A549 (cell line): ENCODE measurements at regions not wholly inside any gene's neighbourhood (a gene's known extent, or its start where the extent isn't known, plus 50 kb on each side); places are given as distances from the start of the nearest gene placed in this dataset.

ENCODE experiments used
- ATAC-seq, 2 experiments: fragments of 200-7000 bp in 1 of 2; fragments of >200 bp in 1 of 2; cut with Nextera tagmentation in 1 of 2; cut with Tn5 transposase in 1 of 2; 3 replicates each; pipeline versions ENCODE4 v1.8.0 to v1.9.1; 2018 to 2020; ENCODE audit warnings: mild to moderate bottlenecking in 1 of 2, moderate library complexity in 1 of 2
- CTCF ChIA-PET: fragments of 300-600 bp; sonication (Branson Sonifier 250); formaldehyde crosslinking; extraction: SDS; loops from one replicate; lab custom pipeline; 2021; ENCODE audit warnings: antibody characterized with exemption, inconsistent platforms; lab: Yijun Ruan, JAX
- POLR2A ChIA-PET: fragments of 350-600 bp; formaldehyde crosslinking; extraction: SDS; loops from one replicate; lab custom pipeline; 2021; ENCODE audit warnings: antibody characterized with exemption, inconsistent platforms; lab: Yijun Ruan, JAX
- DNase-seq, 2 experiments: peaks; one replicate each; pipeline versions ENCODE4 v3.0.0 to v3.0.0-alpha.2; 2011 to 2016; ENCODE audit warnings: low read depth in 1 of 2, low spot score in 1 of 2
- FAIRE-seq: peaks from 2 replicates; lab custom pipeline; 2011; peaks lifted over from hg19 to GRCh38; lab: Jason Lieb, UNC
- H3K27ac ChIP-seq, 2 experiments: fragments of >200 bp; sonication (Bioruptor Twin); formaldehyde crosslinking; 3 replicates each; pipeline ENCODE4 v1.5.1; 2016 to 2017
- H3K4me1 ChIP-seq: fragments of >200 bp; sonication (Bioruptor Twin); formaldehyde crosslinking; 3 replicates; pipeline ENCODE4 v1.6.1; 2016
- H3K4me2 ChIP-seq: fragments of >200 bp; sonication (Bioruptor Twin); formaldehyde crosslinking; 3 replicates; pipeline ENCODE4 v1.6.1; 2016
- H3K4me3 ChIP-seq: fragments of >200 bp; sonication (Bioruptor Twin); formaldehyde crosslinking; 3 replicates; pipeline ENCODE4 v1.5.1; 2016
- H3K9me3 ChIP-seq: fragments of >200 bp; sonication (Bioruptor Twin); formaldehyde crosslinking; 3 replicates; pipeline ENCODE4 v1.6.1; 2016
- BHLHE40 ChIP-seq: IDR thresholded peaks from 2 replicates; pipeline ENCODE4 v1.6.1; 2012; ENCODE audit warnings: low read depth, low read length, inconsistent platforms
- CBX2 ChIP-seq: fragments of 200-600 bp; sonication (generic); IDR thresholded peaks from 2 replicates; pipeline ENCODE4 v1.6.1; 2016; ENCODE audit warnings: low read depth, mild to moderate bottlenecking, borderline replicate concordance
- CBX8 ChIP-seq: fragments of 200-600 bp; sonication (generic); IDR thresholded peaks from 2 replicates; pipeline ENCODE4 v1.6.1; 2016
- CEBPB ChIP-seq, 2 experiments: fragments of >200 bp in 1 of 2; sonication (Bioruptor Twin) in 1 of 2; formaldehyde crosslinking in 1 of 2; IDR thresholded peaks; 2 replicates each; pipeline ENCODE4 v1.6.1; 2012 to 2016
- CHD2 ChIP-seq: fragments of 150-350 bp; IDR thresholded peaks from 2 replicates; pipeline ENCODE4 v1.6.1; 2014; ENCODE audit warnings: low read length; ENCODE audit not compliant: partially characterized antibody
- CTCF ChIP-seq: fragments of >200 bp; sonication (Bioruptor Twin); formaldehyde crosslinking; IDR thresholded peaks from 3 replicates; pipeline ENCODE4 v1.5.1; 2016
- EP300 ChIP-seq, 2 experiments: fragments of >200 bp; sonication (Bioruptor Twin); formaldehyde crosslinking; IDR thresholded peaks; 2 replicates in 1 of 2; 3 replicates in 1 of 2; pipeline ENCODE4 v1.6.1; 2016 to 2017
- ESRRA ChIP-seq: fragments of 150-350 bp; IDR thresholded peaks from 2 replicates; pipeline ENCODE4 v1.6.1; 2014; ENCODE audit warnings: mild to moderate bottlenecking, low read length, borderline replicate concordance
- FOSB ChIP-seq: fragments of 250-450 bp; sonication (Bioruptor Pico); IDR thresholded peaks from 2 replicates; pipeline ENCODE4 v1.5.0; 2020; ENCODE audit warnings: mild to moderate bottlenecking, moderate library complexity
- GATA3 ChIP-seq: IDR thresholded peaks from 2 replicates; pipeline ENCODE4 v1.6.1; 2012; ENCODE audit warnings: borderline replicate concordance
- HEYL ChIP-seq: fragments of 250-450 bp; sonication (Bioruptor Pico); IDR thresholded peaks from 2 replicates; pipeline ENCODE4 v1.8.0; 2021; ENCODE audit warnings: mild to moderate bottlenecking, moderate library complexity
- HOXB5 ChIP-seq: fragments of 250-450 bp; sonication (Bioruptor Pico); IDR thresholded peaks from 2 replicates; pipeline ENCODE4 v1.5.0; 2020; ENCODE audit warnings: mild to moderate bottlenecking, moderate library complexity
- JUNB ChIP-seq: fragments of >200 bp; sonication (Bioruptor Twin); formaldehyde crosslinking; IDR thresholded peaks from 2 replicates; pipeline ENCODE4 v1.6.1; 2016
- KDM5A ChIP-seq: fragments of 200-600 bp; sonication (generic); IDR thresholded peaks from 2 replicates; pipeline ENCODE4 v1.6.1; 2016; ENCODE audit warnings: antibody characterized with exemption, mild to moderate bottlenecking
- MAFK ChIP-seq: fragments of 450-650 bp; IDR thresholded peaks from 2 replicates; pipeline ENCODE4 v1.6.1; 2014; ENCODE audit not compliant: partially characterized antibody
- MYC ChIP-seq: IDR thresholded peaks from 2 replicates; pipeline ENCODE4 v1.6.1; 2012; ENCODE audit warnings: mild to moderate bottlenecking, inconsistent platforms, low read length, improper control_type of control experiment, borderline replicate concordance
- NFE2L2 ChIP-seq: fragments of 150-350 bp; conservative IDR thresholded peaks from 2 replicates; pipeline ENCODE4 v1.6.1; 2014; ENCODE audit warnings: low read length
- NR3C1 ChIP-seq: fragments of >200 bp; sonication (Bioruptor Twin); formaldehyde crosslinking; IDR thresholded peaks from 3 replicates; pipeline ENCODE4 v1.6.1; 2017
- POLR2AphosphoS2 ChIP-seq: conservative IDR thresholded peaks from 2 replicates; pipeline ENCODE4 v1.6.1; 2012; ENCODE audit warnings: low read length, improper control_type of control experiment, inconsistent platforms
- RCOR1 ChIP-seq: fragments of 150-350 bp; IDR thresholded peaks from 2 replicates; pipeline ENCODE4 v1.6.1; 2014; ENCODE audit warnings: antibody characterized with exemption, low read length, low read depth
- RFX5 ChIP-seq: fragments of 450-650 bp; IDR thresholded peaks from 2 replicates; pipeline ENCODE4 v1.7.1; 2014; ENCODE audit warnings: antibody characterized with exemption, mild to moderate bottlenecking, moderate library complexity
- RNF2 ChIP-seq: fragments of 200-600 bp; sonication (generic); IDR thresholded peaks from 2 replicates; pipeline ENCODE4 v1.6.1; 2016; ENCODE audit warnings: low read depth, mild to moderate bottlenecking, antibody characterized with exemption, moderate library complexity, borderline replicate concordance
- TFCP2L1 ChIP-seq: fragments of 250-450 bp; sonication (Bioruptor Pico); IDR thresholded peaks from 2 replicates; pipeline ENCODE4 v1.5.0; 2021; ENCODE audit warnings: mild to moderate bottlenecking
- TP53 ChIP-seq: fragments of 250-450 bp; sonication (Bioruptor Pico); IDR thresholded peaks from 2 replicates; pipeline ENCODE4 v1.5.0; 2021; ENCODE audit warnings: mild to moderate bottlenecking, moderate library complexity
- ZC3H11A ChIP-seq: fragments of 450-650 bp; IDR thresholded peaks from 2 replicates; pipeline ENCODE4 v1.6.1; 2014; ENCODE audit warnings: antibody characterized with exemption, mild to moderate bottlenecking
- ZFP36 ChIP-seq: fragments of 450-650 bp; IDR thresholded peaks from 2 replicates; pipeline ENCODE4 v1.6.1; 2014; ENCODE audit warnings: borderline replicate concordance; ENCODE audit not compliant: partially characterized antibody
- ZSCAN20 ChIP-seq: fragments of 250-450 bp; sonication (Bioruptor Pico); IDR thresholded peaks from 2 replicates; pipeline ENCODE4 v1.8.0; 2022; ENCODE audit warnings: mild to moderate bottlenecking, moderate library complexity
- WGBS: methylation state at CpG from one replicate; pipeline ENCODE4 v1.1.6; 2017; ENCODE audit errors: missing lambda C conversion rate; 5-methylcytosine and 5-hydroxymethylcytosine counted together
- TF ChIP-seq, protein P1 (sequence below): IDR thresholded peaks from 2 replicates; pipeline ENCODE4 v1.6.1; 2012; ENCODE audit warnings: low read depth, borderline replicate concordance
- TF ChIP-seq, protein P2 (sequence below): IDR thresholded peaks from 2 replicates; pipeline ENCODE4 v1.6.1; 2012
- TF ChIP-seq, protein P3 (sequence below): IDR thresholded peaks from 2 replicates; pipeline ENCODE4 v1.6.1; 2012
- TF ChIP-seq, protein P4 (sequence below): fragments of >200 bp; sonication (Bioruptor Twin); formaldehyde crosslinking; IDR thresholded peaks from 3 replicates; pipeline ENCODE4 v1.6.1; 2016

DNA sequence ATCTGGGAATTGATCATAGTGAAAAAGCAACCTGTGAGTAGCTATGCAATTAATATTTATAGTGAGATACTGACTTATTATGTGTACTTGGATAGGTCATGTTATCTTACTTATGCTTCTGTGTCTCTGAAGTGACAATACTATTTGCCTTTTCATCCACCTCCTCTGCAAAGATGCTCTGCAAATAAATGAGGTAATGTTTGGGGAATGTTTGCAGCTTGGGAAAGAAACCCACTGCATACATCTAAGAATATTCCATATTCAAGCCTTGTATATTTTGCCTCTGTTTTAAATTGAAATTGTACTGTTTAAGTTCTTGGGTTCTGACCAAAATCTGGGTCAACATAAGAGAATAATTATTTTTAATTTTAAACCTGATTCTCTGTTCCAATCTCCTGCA is 217.4 kb upstream of the DTNA start:
- no peak for DNase-seq
- CTCF ChIA-PET, result no interaction called here
- FAIRE-seq, result no peak
- H3K4me3 ChIP-seq, result no peak overlapping the region
- H3K9me3 ChIP-seq, result no peaks in the 10 kb centered on the region; the same call in 2 of the 3 replicates
- H3K4me1 ChIP-seq, result no peaks in the 10 kb centered on the region
- H3K27ac ChIP-seq, result no peak overlapping the region
- POLR2A ChIA-PET, result no interaction called here
- H3K4me2 ChIP-seq, result peak overlapping the region; percentile 72
- TF ChIP-seq HOXB5 (CRISPR knock-in tag) (no peak), BHLHE40 (no peak), CBX8 (no peak), HEYL (CRISPR knock-in tag) (no peak), EP300 (IDR thresholded peaks at IDR 0.05) (no peak), RNF2 (no peak), ZFP36 (no peak), MYC (no peak), ZSCAN20 (CRISPR knock-in tag) (no peak), ZC3H11A (no peak), POLR2AphosphoS2 (no peak), NFE2L2 (no peak), RCOR1 (no peak), CHD2 (no peak), NR3C1 (no peak), CTCF (no peak), ESRRA (no peak), GATA3 (no peak)
- TF ChIP-seq, protein P1, sequence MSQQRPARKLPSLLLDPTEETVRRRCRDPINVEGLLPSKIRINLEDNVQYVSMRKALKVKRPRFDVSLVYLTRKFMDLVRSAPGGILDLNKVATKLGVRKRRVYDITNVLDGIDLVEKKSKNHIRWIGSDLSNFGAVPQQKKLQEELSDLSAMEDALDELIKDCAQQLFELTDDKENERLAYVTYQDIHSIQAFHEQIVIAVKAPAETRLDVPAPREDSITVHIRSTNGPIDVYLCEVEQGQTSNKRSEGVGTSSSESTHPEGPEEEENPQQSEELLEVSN, result no peak
- TF ChIP-seq, protein P2, sequence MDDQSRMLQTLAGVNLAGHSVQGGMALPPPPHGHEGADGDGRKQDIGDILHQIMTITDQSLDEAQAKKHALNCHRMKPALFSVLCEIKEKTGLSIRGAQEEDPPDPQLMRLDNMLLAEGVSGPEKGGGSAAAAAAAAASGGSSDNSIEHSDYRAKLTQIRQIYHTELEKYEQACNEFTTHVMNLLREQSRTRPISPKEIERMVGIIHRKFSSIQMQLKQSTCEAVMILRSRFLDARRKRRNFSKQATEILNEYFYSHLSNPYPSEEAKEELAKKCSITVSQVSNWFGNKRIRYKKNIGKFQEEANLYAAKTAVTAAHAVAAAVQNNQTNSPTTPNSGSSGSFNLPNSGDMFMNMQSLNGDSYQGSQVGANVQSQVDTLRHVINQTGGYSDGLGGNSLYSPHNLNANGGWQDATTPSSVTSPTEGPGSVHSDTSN, result no peak
- no peak for ATAC-seq

GRCh38 chr18:34493099-34493544 is 217.0 kb upstream of the DTNA start:
- POLR2A ChIA-PET, result no interaction called here
- 3% methylated on average over 10 of the region's 18 CpGs for WGBS
- no peaks in the 10 kb centered on the region; the same call in 2 of the 3 replicates for H3K9me3 ChIP-seq

More at GRCh38 chr18:34493099-34493544, 217.0 kb upstream of the DTNA start:
- no peaks in the 10 kb centered on the region for H3K4me1 ChIP-seq
- no peak for TF ChIP-seq TP53 (CRISPR knock-in tag)
- no peak for TF ChIP-seq KDM5A
- TF ChIP-seq, protein P3, sequence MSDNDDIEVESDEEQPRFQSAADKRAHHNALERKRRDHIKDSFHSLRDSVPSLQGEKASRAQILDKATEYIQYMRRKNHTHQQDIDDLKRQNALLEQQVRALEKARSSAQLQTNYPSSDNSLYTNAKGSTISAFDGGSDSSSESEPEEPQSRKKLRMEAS, result no peak
- no peak for TF ChIP-seq MAFK
- no peak for TF ChIP-seq CBX2
- TF ChIP-seq RFX5, result no peak
- TF ChIP-seq NFE2L2, result no peak
- no peak for TF ChIP-seq RNF2
- no peak for TF ChIP-seq TFCP2L1 (CRISPR knock-in tag)
- TF ChIP-seq JUNB, result no peak
- no peak for TF ChIP-seq ZFP36
- TF ChIP-seq, protein P4, sequence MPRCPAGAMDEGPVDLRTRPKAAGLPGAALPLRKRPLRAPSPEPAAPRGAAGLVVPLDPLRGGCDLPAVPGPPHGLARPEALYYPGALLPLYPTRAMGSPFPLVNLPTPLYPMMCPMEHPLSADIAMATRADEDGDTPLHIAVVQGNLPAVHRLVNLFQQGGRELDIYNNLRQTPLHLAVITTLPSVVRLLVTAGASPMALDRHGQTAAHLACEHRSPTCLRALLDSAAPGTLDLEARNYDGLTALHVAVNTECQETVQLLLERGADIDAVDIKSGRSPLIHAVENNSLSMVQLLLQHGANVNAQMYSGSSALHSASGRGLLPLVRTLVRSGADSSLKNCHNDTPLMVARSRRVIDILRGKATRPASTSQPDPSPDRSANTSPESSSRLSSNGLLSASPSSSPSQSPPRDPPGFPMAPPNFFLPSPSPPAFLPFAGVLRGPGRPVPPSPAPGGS, result no peak
- no peak for TF ChIP-seq CEBPB (IDR thresholded peaks at IDR 0.05)
- TF ChIP-seq FOSB (CRISPR knock-in tag), result no peak
- CTCF ChIA-PET, result no interaction called here
- no peak for FAIRE-seq
- peak overlapping the region; percentile 37 for H3K4me3 ChIP-seq
- H3K27ac ChIP-seq, result no peak overlapping the region
- peak in 1 of 2 experiments; percentile 23 for DNase-seq
- peak overlapping the region; percentile 72 for H3K4me2 ChIP-seq
- peak; percentile 35 to 64; a peak in 3 of 6 replicates for ATAC-seq
